ENCODE measurements at regions not wholly inside any gene's neighbourhood (a gene's known extent, or its start where the extent isn't known, plus 50 kb on each side); places are given as distances from the start of the nearest gene placed in this dataset.
"Not testable (repeated sequence)": the region's sequence is repeated elsewhere in the genome, so short reads cannot be mapped to it uniquely, and the experiment has no call there.

DNA sequence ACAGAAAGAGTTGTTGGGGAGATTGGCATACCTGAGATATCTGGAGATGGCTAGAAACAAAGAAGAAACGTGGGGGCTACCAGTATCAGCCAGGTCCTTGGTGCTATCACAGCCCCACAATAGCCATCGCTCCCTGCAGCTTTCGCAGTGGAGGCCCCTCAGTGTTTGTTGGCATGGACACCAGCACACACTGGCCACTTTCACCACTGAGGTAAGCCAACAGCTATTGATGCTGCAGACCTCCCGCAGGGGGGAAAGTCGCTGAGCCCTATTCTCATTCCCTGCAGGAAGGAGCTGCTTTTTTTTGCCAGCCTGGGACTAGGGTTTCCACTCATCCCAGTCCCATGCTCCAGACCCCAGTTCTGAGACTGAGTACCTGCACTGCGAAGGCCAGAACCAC is 879.2 kb upstream of the IGFBP7 start:
- DNase-seq = no peak

GRCh38 chr4:57985161-57985560 is 875.0 kb upstream of the IGFBP7 start:
- no peak for DNase-seq

GRCh38 chr4:57981123-57981522 is 870.9 kb upstream of the IGFBP7 start:
- no peak for DNase-seq

DNA sequence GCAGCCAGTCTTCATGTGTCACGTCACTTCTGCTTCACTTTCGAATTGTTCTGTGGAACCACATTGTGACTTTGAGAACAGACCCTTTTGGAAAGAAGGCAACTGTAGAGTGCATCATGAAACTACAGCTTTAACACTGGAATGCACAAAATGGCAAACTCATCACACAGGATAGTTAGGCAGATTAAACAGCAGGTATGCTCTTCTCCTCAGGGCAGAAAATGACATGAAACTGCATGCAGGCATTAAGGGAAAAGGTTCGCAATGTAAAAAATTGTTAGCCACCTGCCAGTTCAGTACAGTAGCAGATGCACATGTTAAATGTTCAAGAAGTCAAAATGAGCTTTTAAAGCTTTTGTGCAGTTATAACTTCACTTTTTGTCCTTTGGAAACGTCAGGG is 864.6 kb upstream of the IGFBP7 start:
- DNase-seq = no peak

DNA sequence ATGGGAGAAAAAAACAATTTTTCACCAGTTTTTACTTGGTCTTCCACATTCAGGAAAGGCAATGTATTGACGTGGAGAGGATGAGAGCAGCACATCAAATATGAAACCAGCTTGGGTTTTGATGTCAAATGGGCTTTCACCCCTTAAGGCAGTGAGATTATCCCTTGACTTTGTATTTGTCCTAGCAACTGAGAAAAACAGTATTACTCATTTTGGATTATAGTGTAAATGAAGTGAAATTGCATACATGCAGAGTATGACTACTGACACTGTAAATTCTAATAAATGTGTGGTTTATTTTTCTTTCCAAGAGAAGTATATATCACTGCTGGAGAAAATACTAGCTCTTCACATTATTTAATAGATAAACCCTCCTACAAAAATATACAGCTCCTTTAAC is 863.6 kb upstream of the IGFBP7 start:
- no peak for DNase-seq

GRCh38 chr4:57971261-57971660 is 861.1 kb upstream of the IGFBP7 start:
- DNase-seq = no peak

GRCh38 chr4:57966987-57967760 is 857.0 kb upstream of the IGFBP7 start:
- DNase-seq = no peak

- DNase-seq = not testable (repeated sequence)
These were observed 855.2 kb upstream of the IGFBP7 start for GRCh38 chr4:57965431-57965830.

DNA sequence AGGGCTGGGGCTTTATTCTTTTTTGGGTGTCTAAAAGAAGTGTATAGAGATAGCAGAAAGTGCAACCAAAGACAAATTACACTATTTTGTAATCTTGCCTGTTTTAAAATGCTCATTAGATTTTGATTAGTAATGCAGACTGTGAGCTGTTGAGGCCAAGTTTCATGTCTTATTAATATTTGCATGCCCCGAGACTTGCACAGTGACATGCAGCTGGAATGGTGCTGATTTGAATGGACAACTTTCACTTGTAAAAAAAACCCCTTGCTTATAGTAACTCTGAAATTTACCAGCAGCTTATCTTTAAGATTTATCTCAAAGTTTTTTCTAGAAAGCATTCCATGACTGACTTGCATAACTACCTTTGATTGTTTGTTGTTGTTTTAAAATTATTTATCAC is 835.1 kb upstream of the IGFBP7 start:
- DNase-seq = no peak

- DNase-seq = no peak
These were observed 833.5 kb upstream of the IGFBP7 start for GRCh38 chr4:57943682-57944081.

GRCh38 chr4:57937326-57937725 is 827.1 kb upstream of the IGFBP7 start:
- DNase-seq = not testable (repeated sequence)

- no peak for DNase-seq
These were observed 816.1 kb upstream of the IGFBP7 start for GRCh38 chr4:57926311-57926710.

DNA sequence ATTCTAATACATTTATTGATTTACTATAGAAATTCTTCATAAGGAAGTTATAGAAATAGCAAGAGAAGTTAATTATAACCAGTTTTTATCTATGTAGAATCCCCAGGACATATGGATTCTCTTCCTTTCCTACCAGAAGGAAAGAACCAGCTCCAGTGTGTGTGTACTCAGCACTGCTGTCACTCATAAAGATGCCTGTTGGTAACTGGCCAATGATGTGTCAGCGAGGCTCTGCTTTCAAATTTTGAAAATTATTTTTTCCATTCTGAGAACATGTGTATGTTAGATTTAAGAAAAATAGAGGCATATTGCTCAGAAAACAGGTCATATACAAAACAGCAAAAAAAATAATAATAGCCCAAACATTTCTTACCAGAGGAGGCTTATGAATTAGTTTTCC is 814.8 kb upstream of the IGFBP7 start:
- DNase-seq = no peak

DNA sequence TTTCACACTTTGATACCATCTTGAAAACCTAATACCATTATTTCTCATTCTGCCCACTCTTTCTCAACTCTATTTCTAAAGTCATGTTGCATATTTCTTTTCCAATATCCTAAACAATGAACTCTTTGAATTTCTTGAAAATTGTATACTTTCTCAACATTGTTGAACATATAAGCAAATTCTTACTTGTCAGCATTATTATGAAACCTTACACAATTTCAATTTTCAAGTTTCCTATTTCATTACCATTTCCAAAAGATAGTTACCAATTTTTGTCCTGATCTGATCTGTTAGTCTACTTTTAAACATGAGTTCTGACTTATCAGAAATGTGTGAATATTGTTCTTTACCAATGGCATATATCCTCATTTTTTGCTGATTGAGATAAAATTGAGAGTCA is 806.3 kb upstream of the IGFBP7 start:
- DNase-seq = no peak

DNA sequence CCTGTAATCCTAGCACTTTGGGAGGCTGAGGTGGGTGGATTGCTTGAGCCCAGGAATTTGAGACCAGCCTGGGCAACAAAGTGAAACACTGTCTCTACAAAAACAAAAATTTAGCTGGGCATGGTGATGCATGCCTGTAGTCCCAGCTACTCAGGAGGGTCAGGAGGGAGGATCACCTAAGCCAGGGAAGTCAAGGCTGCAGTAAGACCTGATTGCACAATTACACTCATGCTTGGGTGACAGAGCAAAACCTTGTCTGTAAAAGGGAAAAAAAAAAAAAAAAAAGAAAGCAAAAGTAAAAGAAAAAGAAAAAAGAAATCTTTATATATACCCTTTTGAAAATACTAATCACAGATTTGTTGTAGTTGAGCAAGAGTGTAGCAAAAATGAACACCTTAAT is 801.0 kb upstream of the IGFBP7 start:
- DNase-seq = no peak

DNA sequence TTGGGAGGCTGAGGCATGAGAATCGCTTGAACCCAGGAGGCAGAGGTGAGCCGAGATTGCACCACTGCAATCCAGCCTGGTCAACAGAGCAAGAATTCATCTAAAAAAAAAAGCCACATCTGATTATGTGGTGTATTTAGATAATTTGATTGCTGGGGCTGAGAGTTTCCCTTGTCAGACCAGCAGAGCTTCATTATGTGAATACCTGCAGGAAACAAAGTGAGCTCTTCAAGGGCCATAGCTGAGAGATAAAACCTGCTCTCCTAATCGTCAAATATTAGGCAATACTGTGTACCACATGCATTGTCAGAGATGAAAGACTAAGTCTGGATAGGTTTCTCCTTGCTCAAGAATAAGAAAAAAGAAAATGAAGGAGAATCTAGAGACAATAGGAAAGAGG is 800.0 kb upstream of the IGFBP7 start:
- no peak for DNase-seq

- no peak for DNase-seq
These were observed 795.8 kb upstream of the IGFBP7 start for GRCh38 chr4:57905965-57906364.

DNA sequence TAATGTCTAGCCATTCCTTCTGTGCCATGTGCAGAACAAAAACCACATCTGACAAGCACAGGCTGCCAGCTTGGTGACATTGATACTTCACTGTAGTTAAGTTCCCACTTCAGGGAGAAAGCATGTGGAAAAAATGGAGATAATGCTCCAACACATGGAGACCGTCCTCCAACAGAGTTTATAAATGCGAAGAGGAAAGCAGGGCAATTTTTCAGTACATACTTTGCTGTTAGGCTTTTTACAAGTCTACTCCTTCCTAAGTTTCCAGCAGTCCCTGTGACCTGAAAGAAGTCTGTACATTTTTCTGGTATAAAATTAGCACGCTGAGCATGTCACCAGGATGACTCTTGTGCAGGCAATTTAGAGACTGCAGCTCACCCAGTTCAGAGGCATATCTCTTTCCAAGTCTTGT is 766.9 kb upstream of the IGFBP7 start:
- no peak for DNase-seq

- no peak for DNase-seq
These were observed 765.7 kb upstream of the IGFBP7 start for GRCh38 chr4:57875829-57876392.

GRCh38 chr4:57866468-57867171 is 756.4 kb upstream of the IGFBP7 start:
- no peak for DNase-seq

DNA sequence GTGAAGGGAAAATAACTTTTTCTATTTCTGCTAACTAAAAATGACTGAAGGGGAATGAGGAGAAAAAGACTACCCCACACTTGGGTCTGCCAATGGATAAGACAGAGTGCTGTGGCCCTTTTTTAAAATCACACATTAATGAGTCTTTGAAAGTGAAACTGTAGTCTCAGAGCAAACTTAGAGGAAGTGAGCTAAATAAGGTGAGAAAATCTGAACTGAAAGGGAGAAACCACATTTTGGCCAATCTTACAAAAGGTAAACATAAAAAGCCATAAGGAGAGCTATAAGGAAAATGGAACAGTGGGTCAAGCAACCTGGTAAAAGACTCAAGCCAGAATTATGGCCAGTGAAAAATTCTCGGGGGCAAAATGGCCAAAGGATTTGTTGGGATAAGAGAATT is 755.1 kb upstream of the IGFBP7 start:
- no peak for DNase-seq

DNA sequence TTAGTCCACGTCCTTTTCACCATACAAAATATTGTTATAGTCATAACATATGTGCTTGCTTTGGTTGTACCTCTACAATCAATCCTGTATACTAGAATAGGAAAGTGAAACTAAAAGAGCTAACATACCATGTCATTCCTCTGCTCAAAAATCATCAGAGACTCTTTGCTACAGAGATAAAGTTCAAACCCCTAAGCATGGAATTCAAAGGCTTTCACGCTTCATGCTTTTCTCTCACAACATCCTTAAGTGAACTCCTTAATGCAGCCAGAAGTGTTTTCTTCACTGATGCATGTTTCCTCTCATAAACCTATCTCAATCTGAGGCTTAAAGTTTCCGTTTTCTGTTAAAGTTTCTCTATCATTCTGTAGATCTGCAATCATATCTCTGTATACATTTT is 744.6 kb upstream of the IGFBP7 start:
- DNase-seq = no peak

GRCh38 chr4:57850141-57850540 is 740.0 kb upstream of the IGFBP7 start:
- DNase-seq = no peak

DNA sequence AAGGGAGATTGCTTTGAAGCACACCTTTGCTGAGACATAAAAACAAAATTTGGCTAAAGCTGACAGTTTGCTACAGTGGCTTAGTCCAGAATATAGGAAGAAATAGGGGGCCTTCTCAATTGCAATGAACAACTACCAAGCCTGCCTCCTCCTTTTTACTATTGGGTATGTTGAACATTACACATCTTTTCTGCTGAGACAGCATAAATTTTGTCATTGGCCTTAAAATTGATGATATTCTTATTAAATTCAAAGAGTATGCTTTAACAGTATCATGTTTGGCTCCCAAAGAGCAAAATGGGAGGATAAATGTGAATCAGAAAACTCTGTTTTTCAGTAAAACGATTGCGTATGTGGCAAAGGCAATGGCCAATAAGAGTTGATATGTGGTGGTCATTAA is 721.9 kb upstream of the IGFBP7 start:
- no peak for DNase-seq

Data from hematopoietic multipotent progenitor cell treated with erythropoietin and hydrocortisone succinate and interleukin-3 and kit ligand, for 8 days (in vitro differentiated cells).